Endothelial cell of umbilical vein (primary cell): ENCODE measurements at regions not wholly inside any gene's neighbourhood (a gene's known extent, or its start where the extent isn't known, plus 50 kb on each side); places are given as distances from the start of the nearest gene placed in this dataset.

Source experiments
- BruUV-seq: library from RNA; stranded (reverse); fragments of 400-500 nt; replicated peaks from 2 replicates; lab custom pipeline; 2021; lab: Mats Ljungman, UMichigan
- CTCF ChIA-PET: fragments of 300-600, 350-600 bp; sonication (Branson Sonifier 250); formaldehyde crosslinking; loops from one replicate; lab custom pipeline; 2021; ENCODE audit warnings: antibody characterized with exemption, inconsistent platforms; lab: Charles Lee
- POLR2A ChIA-PET: fragments of 300-600, 350-600 bp; sonication (Branson Sonifier 250); formaldehyde crosslinking; loops from one replicate; lab custom pipeline; 2021; ENCODE audit warnings: antibody characterized with exemption, inconsistent platforms; lab: Charles Lee
- DNase-seq: peaks from one replicate; pipeline ENCODE4 v3.0.0-alpha.2; 2011; ENCODE audit warnings: low read depth, low spot score
- FAIRE-seq: peaks from 2 replicates; lab custom pipeline; 2011; peaks lifted over from hg19 to GRCh38; lab: Jason Lieb, UNC
- H2AFZ ChIP-seq: 2 replicates; pipeline ENCODE4 v1.6.0; 2012; ENCODE audit warnings: low read depth, low read length, control low read depth, inconsistent platforms
- H3K27ac ChIP-seq: 2 replicates; pipeline ENCODE4 v1.5.1; 2011; ENCODE audit warnings: low read depth, mild to moderate bottlenecking, control low read depth, low read length, moderate library complexity; ENCODE audit not compliant: insufficient read depth
- H3K27me3 ChIP-seq, 2 experiments: 2 replicates each; pipeline versions ENCODE4 v1.6.0 to v1.6.1; 2011; ENCODE audit warnings: low read length in 2 of 2, mixed read lengths in 1 of 2; ENCODE audit not compliant: control insufficient read depth in 2 of 2, insufficient read depth in 2 of 2
- H3K36me3 ChIP-seq, 2 experiments: 2 replicates in 1 of 2; 3 replicates in 1 of 2; pipeline ENCODE4 v1.5.1; 2011; ENCODE audit warnings: low read length in 2 of 2, mild to moderate bottlenecking in 1 of 2, moderate library complexity in 1 of 2; ENCODE audit not compliant: control insufficient read depth in 2 of 2, insufficient read depth in 2 of 2; ENCODE audit errors: extremely low read depth in 1 of 2
- H3K4me1 ChIP-seq: 3 replicates; pipeline ENCODE4 v1.5.1; 2011; ENCODE audit warnings: mild to moderate bottlenecking, low read length; ENCODE audit not compliant: control insufficient read depth, insufficient read depth; ENCODE audit errors: extremely low read depth
- H3K4me2 ChIP-seq: 2 replicates; pipeline ENCODE4 v1.6.1; 2011; ENCODE audit warnings: low read length, control low read depth, mixed read lengths; ENCODE audit not compliant: insufficient read depth
- H3K4me3 ChIP-seq, 3 experiments: fragments of 200-600 bp in 1 of 3; sonication (generic), shearing (Covaris generic) in 1 of 3; replicated peaks in 1 of 3; 2 replicates each; pipeline ENCODE4 v1.5.1; 2011 to 2016; ENCODE audit warnings: control low read depth in 3 of 3, low read length in 3 of 3, mild to moderate bottlenecking in 2 of 3, inconsistent platforms in 1 of 3, low read depth in 1 of 3, moderate library complexity in 1 of 3; ENCODE audit not compliant: insufficient read depth in 1 of 3
- H3K79me2 ChIP-seq: 2 replicates; pipeline ENCODE4 v1.6.0; 2012; ENCODE audit warnings: low read length, inconsistent platforms; ENCODE audit not compliant: control insufficient read depth, insufficient read depth
- H3K9ac ChIP-seq: replicated peaks from 2 replicates; pipeline ENCODE3; 2011; ENCODE audit warnings: low read length, control low read depth; ENCODE audit not compliant: insufficient read depth; ENCODE audit errors: extremely low read depth
- H3K9me1 ChIP-seq: replicated peaks from 3 replicates; pipeline ENCODE4 v1.6.0; 2011; ENCODE audit warnings: mild to moderate bottlenecking, low read length; ENCODE audit not compliant: control insufficient read depth, insufficient read depth; ENCODE audit errors: extremely low read depth
- H3K9me3 ChIP-seq: replicated peaks from 2 replicates; pipeline ENCODE4 v1.5.1; 2012; ENCODE audit warnings: low read length, inconsistent platforms; ENCODE audit not compliant: control insufficient read depth, insufficient read depth
- H4K20me1 ChIP-seq: replicated peaks from 2 replicates; pipeline ENCODE3; 2011; ENCODE audit warnings: mild to moderate bottlenecking, low read length; ENCODE audit not compliant: control insufficient read depth, insufficient read depth; ENCODE audit errors: extremely low read depth
- CTCF ChIP-seq, 2 donors: IDR thresholded peaks; 1 replicate in 1 of 2; 2 replicates in 1 of 2; pipeline ENCODE4 v1.5.1; 2011; ENCODE audit warnings: low read length in 2 of 2, mild to moderate bottlenecking in 2 of 2, moderate library complexity in 2 of 2, control low read depth in 1 of 2, inconsistent platforms in 1 of 2, low read depth in 1 of 2; ENCODE audit not compliant: insufficient read depth in 1 of 2; ENCODE audit errors: extremely low read depth in 1 of 2
- EZH2 ChIP-seq: IDR thresholded peaks from 2 replicates; pipeline ENCODE4 v1.6.1; 2012; ENCODE audit warnings: borderline replicate concordance, low read depth, mild to moderate bottlenecking, moderate library complexity, low read length, inconsistent platforms; ENCODE audit not compliant: severe bottlenecking
- FOS ChIP-seq: IDR thresholded peaks from 2 replicates; pipeline ENCODE4 v1.6.1; 2011; ENCODE audit warnings: mild to moderate bottlenecking, low read length, moderate library complexity, borderline replicate concordance; ENCODE audit not compliant: insufficient read depth
- GATA2 ChIP-seq: IDR thresholded peaks from 2 replicates; pipeline ENCODE4 v1.7.0; 2011; ENCODE audit warnings: low read depth, mild to moderate bottlenecking, moderate library complexity, mixed read lengths, low read length; ENCODE audit not compliant: insufficient read length, insufficient read depth
- JUN ChIP-seq: IDR thresholded peaks from 2 replicates; pipeline ENCODE4 v1.6.1; 2011; ENCODE audit warnings: borderline replicate concordance, low read depth; ENCODE audit not compliant: insufficient read length, insufficient read depth
- MAX ChIP-seq: IDR thresholded peaks from 2 replicates; pipeline ENCODE4 v1.6.1; 2011; ENCODE audit not compliant: insufficient read depth, insufficient read length
- MYC ChIP-seq: IDR thresholded peaks from one replicate; pipeline ENCODE4 v1.6.1; 2011; ENCODE audit warnings: mild to moderate bottlenecking, low read depth, low read length
- POLR2A ChIP-seq: IDR thresholded peaks from 2 replicates; pipeline ENCODE4 v1.6.1; 2012; ENCODE audit warnings: low read depth, mild to moderate bottlenecking, control low read depth, low read length
- POLR2AphosphoS5 ChIP-seq: IDR thresholded peaks from 2 replicates; pipeline ENCODE4 v1.6.1; 2012; ENCODE audit warnings: low read depth, mild to moderate bottlenecking, control low read depth, low read length, moderate library complexity; ENCODE audit not compliant: insufficient read depth
- dilution Hi-C: fragments of 300-500 bp; cut with MboI; formaldehyde crosslinking; loops from one replicate; pipeline ENCODE4 v1.15.0; 2019; ENCODE audit warnings: low sequenced_read_pairs; ENCODE audit not compliant: extremely low pct_ligation_motif_present
- intact Hi-C: fragments of 100-400 bp; cut with micrococcal nuclease; formaldehyde crosslinking; loops from one replicate; pipeline ENCODE4 v1.10.0; 2022

GRCh38 chr6:144437105-144437504, 152.0 kb downstream of the UTRN start:
- Histone ChIP-seq H4K20me1 (no peaks in the 10 kb centered on the region), H3K4me2 (no peak overlapping the region), H3K79me2 (peaks cover 5% of the 10 kb centered on the region), H3K27ac (no peak overlapping the region), H3K9me1 (no peaks in the 10 kb centered on the region), H3K27me3 (no peaks in the 10 kb centered on the region), H3K9me3 (peaks cover 3% of the 10 kb centered on the region), H3K9ac (no peak overlapping the region), H2AFZ (no peak overlapping the region), H3K4me3 (no peak overlapping the region), H3K36me3 (peaks cover 24 to 38% of the 10 kb centered on the region in 2 experiments), H3K4me1 (peaks cover 14% of the 10 kb centered on the region)
- ChIA-PET CTCF (interaction anchor here (0.7 to 1.2 kb wide), 2 partner anchors 45 to 100 kb away, joined by 3 read pairs; no protein-coding TSS in a partner anchor), POLR2A (no interaction called here)
- FAIRE-seq (no peak), DNase-seq (no peak)
- no peak for TF ChIP-seq POLR2A
- TF ChIP-seq MYC: no peak
- TF ChIP-seq GATA2: no peak
- TF ChIP-seq EZH2: no peak
- no peak for TF ChIP-seq POLR2AphosphoS5
- no peak for TF ChIP-seq JUN
- TF ChIP-seq CTCF (IDR thresholded peaks at IDR 0.05; ENCODE audit: extremely low read depth in 1 of 2, insufficient read depth in 1 of 2, low read depth in 1 of 2, low read length in 2 of 2): no peak
- TF ChIP-seq FOS: no peak
- no peak for TF ChIP-seq MAX
- dilution Hi-C loops (no loop called here), intact Hi-C loops (no loop called here)
- no TSS peak for BruUV-seq
